Aorta (tissue), 5 donors: ENCODE measurements at regions not wholly inside any gene's neighbourhood (a gene's known extent, or its start where the extent isn't known, plus 50 kb on each side); places are given as distances from the start of the nearest gene placed in this dataset.
"Not testable (repeated sequence)": the region's sequence is repeated elsewhere in the genome, so short reads cannot be mapped to it uniquely, and the experiment has no call there.

ENCODE experiments used
- ATAC-seq: fragments of 200-7000 bp; cut with Tn5 transposase; one replicate; pipeline ENCODE4 v1.9.1; 2022; ENCODE audit warnings: moderate library complexity; ENCODE audit not compliant: low FRiP score
- DNase-seq, 2 donors: peaks; one replicate each; pipeline ENCODE4 v3.0.0-alpha.2; 2020
- H3K27ac ChIP-seq, 2 donors: one replicate each; pipeline ENCODE4 v1.5.1; 2013; ENCODE audit warnings: low read length in 2 of 2, mild to moderate bottlenecking in 2 of 2, moderate library complexity in 2 of 2, control low read depth in 1 of 2, inconsistent platforms in 1 of 2, low read depth in 1 of 2
- H3K27me3 ChIP-seq, 2 donors: one replicate each; pipeline ENCODE4 v1.6.1; 2013; ENCODE audit warnings: control low read depth in 1 of 2, low read length in 1 of 2, mild to moderate bottlenecking in 1 of 2, moderate library complexity in 1 of 2; ENCODE audit not compliant: insufficient read depth in 2 of 2, control insufficient read depth in 1 of 2
- H3K36me3 ChIP-seq, 2 donors: one replicate each; pipeline ENCODE4 v1.6.1; 2013; ENCODE audit warnings: control low read depth in 1 of 2, low read length in 1 of 2, mild to moderate bottlenecking in 1 of 2; ENCODE audit not compliant: insufficient read depth in 2 of 2, control insufficient read depth in 1 of 2
- H3K4me1 ChIP-seq, 2 donors: one replicate each; pipeline ENCODE4 v1.6.1; 2013; ENCODE audit warnings: low read length in 2 of 2, control low read depth in 1 of 2, mild to moderate bottlenecking in 1 of 2, moderate library complexity in 1 of 2; ENCODE audit not compliant: insufficient read depth in 2 of 2, control insufficient read depth in 1 of 2
- H3K4me3 ChIP-seq, 2 donors: one replicate each; pipeline ENCODE4 v1.5.1; 2013; ENCODE audit warnings: low read length in 2 of 2, control low read depth in 1 of 2, mild to moderate bottlenecking in 1 of 2
- H3K9me3 ChIP-seq: one replicate; pipeline ENCODE4 v1.6.1; 2013; ENCODE audit warnings: mild to moderate bottlenecking, low read length; ENCODE audit not compliant: control insufficient read depth
- WGBS, 2 donors: extraction: QIAGEN DNeasy Blood & Tissue Kit; methylation state at CpG; one replicate each; pipeline ENCODE4 v1.1.7; 2013; 5-methylcytosine and 5-hydroxymethylcytosine counted together
- intact Hi-C, 2 donors: fragments of 100-400 bp; cut with DNase I; formaldehyde crosslinking; loops; one replicate each; pipeline versions ENCODE4 v1.14.2 to v1.15.0; 2022
- donor health status: healthy with polysubstance abuse.
- donor health status: Bipolar disorder and iron deficiency.
- donor health status: DM: no; HTN: no; CAD: no.
- donor health status: DM: no; HTN: no; CAD: no.
- donor health status: DM: yes; HTN: yes; CAD: no.

DNA sequence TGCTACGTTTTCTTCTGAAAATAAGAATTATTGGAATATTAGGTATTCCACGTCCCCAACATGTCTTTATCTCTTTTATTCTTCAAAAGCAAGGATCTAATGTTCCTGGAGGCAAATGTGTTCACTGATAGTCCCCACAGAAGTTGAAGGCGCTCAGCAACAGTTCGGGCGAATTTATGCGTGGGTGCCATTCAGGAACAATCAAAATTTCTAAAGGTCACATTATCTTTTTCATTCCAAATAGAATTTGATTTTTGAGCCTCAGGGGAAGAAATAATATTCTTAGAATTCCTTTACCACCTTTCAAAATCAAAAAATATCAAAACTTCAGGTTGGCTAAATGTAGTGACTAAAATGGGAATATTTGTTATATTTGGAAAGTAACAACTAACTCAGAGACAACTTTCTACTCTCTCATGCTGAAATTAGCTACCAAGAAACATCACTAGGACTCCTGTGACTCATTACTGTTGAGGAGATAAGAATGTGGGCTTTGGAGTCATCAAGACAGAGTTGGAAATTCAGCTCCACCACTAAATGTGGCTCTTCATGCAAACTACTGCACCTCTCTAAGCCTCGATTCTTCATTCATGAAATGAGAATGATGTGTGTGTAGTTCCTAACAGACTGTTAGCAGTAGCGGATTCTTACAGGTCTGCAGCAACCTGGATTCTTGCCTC is 72.3 kb upstream of the KIT start:
- H3K27ac ChIP-seq = no peak overlapping the region
- no peaks in the 10 kb centered on the region for H3K9me3 ChIP-seq
- H3K27me3 ChIP-seq = no peaks in the 10 kb centered on the region
- intact Hi-C loops = no loop called here
- H3K4me1 ChIP-seq = no peaks in the 10 kb centered on the region
- no peak for DNase-seq
- no peak for ATAC-seq
- H3K36me3 ChIP-seq = no peaks in the 10 kb centered on the region
- 93% methylated on average over 8 of the region's 8 CpGs for WGBS, 2 donors
- H3K4me3 ChIP-seq = no peak overlapping the region

GRCh38 chr4:54586320-54586955 is 71.3 kb upstream of the KIT start:
- no peak overlapping the region for H3K27ac ChIP-seq
- intact Hi-C loops = no loop called here
- H3K9me3 ChIP-seq = no peaks in the 10 kb centered on the region
- no peaks in the 10 kb centered on the region for H3K4me1 ChIP-seq
- WGBS, 2 donors = 84 to 88% methylated on average over 5 of the region's 5 CpGs
- no peak overlapping the region for H3K4me3 ChIP-seq
- no peaks in the 10 kb centered on the region for H3K27me3 ChIP-seq
- DNase-seq = no peak
- no peaks in the 10 kb centered on the region for H3K36me3 ChIP-seq
- ATAC-seq = no peak

DNA sequence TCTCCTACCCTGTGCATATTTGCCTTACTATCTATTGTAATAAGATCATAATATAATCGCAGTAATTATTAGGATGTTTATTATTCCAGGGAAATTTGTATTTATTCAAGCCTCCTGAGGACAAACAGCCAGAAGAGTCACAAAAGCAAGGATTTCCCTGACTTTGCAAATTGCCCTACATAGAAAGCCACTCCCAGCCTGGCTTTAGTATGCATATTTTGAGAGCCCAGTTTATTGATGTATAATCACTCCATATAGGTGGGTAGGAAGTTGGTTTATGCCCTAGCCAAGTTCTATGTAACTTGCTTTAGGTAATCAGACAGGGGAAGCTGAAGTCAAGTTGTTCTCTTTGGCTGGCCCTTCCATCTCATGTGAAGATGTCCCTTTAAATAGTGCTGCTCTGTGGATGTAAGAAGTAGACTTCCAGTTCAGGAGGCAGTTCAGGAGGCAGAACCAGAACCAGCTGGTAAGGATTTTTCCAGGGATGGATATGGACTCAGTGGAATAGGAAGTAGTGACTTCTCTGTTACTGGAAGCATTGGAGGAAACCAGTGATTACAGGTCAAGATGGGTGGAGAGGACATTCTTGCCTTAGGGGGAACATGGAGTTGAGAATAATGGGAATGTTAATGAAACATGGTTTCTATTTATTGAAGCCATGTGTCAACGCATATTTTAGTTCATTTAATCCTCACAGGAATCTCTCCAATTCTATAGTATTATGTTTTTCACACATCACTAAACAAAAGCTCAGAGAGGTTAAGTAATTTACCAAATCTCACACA is 70.5 kb upstream of the KIT start:
- ATAC-seq (no peak), DNase-seq (no peak)
- no peaks in the 10 kb centered on the region for H3K4me1 ChIP-seq
- no peaks in the 10 kb centered on the region for H3K9me3 ChIP-seq
- H3K4me3 ChIP-seq = no peak overlapping the region
- intact Hi-C loops = no loop called here
- no peak overlapping the region for H3K27ac ChIP-seq
- WGBS, 2 donors = 91% methylated on average over 2 of the region's 2 CpGs
- no peaks in the 10 kb centered on the region for H3K27me3 ChIP-seq
- no peaks in the 10 kb centered on the region for H3K36me3 ChIP-seq

DNA sequence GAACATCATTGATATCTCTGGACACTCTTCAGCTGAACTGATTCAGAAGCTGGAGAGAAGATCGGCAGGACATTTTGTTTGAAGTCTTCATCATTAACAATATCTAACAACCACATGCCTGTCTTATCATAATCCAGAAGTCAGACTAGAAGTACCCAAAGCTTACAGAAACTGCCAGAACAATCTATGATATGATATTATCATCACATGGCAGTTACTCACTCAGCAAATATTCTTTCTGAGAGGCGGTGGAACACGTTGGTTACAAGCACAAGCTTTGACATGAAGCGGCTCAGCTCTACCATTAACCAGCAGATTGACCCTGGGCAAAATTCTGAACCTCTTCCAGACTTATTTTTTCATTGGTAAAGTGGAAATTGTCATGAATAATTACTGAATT is 69.4 kb upstream of the KIT start:
- DNase-seq (no peak), ATAC-seq (no peak)
- H3K27ac ChIP-seq = no peak overlapping the region
- no peaks in the 10 kb centered on the region for H3K9me3 ChIP-seq
- H3K36me3 ChIP-seq = no peaks in the 10 kb centered on the region
- intact Hi-C loops = no loop called here
- no peaks in the 10 kb centered on the region for H3K27me3 ChIP-seq
- H3K4me1 ChIP-seq = no peaks in the 10 kb centered on the region
- 75 to 77% methylated on average over 4 of the region's 4 CpGs for WGBS, 2 donors
- H3K4me3 ChIP-seq = no peak overlapping the region

- H3K4me3 ChIP-seq = no peak overlapping the region
- H3K36me3 ChIP-seq = no peaks in the 10 kb centered on the region
- ATAC-seq = no peak
- DNase-seq = no peak
- H3K4me1 ChIP-seq = no peaks in the 10 kb centered on the region
- no peak overlapping the region for H3K27ac ChIP-seq
- WGBS, 2 donors = 75 to 100% methylated on average over 2 of the region's 2 CpGs
- intact Hi-C loops = no loop called here
- no peaks in the 10 kb centered on the region for H3K9me3 ChIP-seq
- no peaks in the 10 kb centered on the region for H3K27me3 ChIP-seq
Measured at GRCh38 chr4:54589586-54589985, 68.2 kb upstream of the KIT start.

DNA sequence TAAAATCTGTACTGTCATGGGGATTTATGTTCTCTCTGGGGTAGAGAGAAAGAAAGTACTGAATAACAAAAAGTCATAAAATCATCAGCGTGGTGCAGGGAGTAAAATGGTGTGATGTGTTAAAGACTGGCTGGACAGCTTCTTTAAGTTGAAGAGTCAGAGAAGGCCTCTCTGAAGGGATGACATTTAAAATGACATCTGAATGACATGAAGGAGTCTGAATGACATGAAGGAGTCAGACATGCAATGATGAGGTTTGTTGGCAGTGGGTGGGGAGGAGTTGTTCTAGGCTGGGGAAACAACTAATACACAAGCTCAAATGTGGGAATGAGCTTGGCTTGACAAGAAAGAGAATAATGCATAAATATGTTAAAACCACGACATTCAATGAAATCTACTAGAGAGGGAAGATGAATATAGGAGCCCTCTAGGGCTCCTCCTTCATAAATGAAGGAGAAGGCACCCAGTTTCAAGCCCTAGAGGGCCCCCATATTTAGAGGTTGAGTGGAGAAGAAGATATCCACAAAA is 63.9 kb upstream of the KIT start:
- Histone ChIP-seq H3K36me3 (no peaks in the 10 kb centered on the region), H3K4me1 (no peaks in the 10 kb centered on the region), H3K4me3 (no peak overlapping the region), H3K27me3 (no peaks in the 10 kb centered on the region), H3K27ac (no peak overlapping the region), H3K9me3 (no peaks in the 10 kb centered on the region)
- intact Hi-C loops = no loop called here
- DNase-seq (no peak), ATAC-seq (no peak)
- 82 to 86% methylated on average over 2 of the region's 2 CpGs for WGBS, 2 donors

DNA sequence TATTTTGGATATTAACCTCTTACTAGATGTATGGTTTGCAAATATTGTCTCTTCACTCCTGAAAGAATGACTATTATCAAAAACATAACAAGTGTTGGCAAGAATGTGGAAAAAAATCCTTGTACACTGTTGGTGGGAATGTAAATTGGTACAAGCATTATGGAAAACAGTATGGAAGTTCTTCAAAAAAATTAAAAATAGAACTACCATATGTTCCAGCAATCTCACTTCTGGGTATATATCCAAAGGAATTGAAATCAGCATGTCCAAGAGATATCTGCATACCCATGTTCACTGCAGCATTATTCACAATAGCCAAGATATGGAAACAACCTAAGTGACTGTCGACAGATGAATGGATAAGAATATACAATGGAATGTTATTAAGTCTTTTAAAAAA is 61.6 kb upstream of the KIT start:
- DNase-seq = no peak
- H3K27ac ChIP-seq = no peak overlapping the region
- no peak for ATAC-seq
- H3K27me3 ChIP-seq = no peaks in the 10 kb centered on the region
- H3K4me3 ChIP-seq = no peak overlapping the region
- no peaks in the 10 kb centered on the region for H3K4me1 ChIP-seq
- intact Hi-C loops = no loop called here
- WGBS, 2 donors = 85 to 88% methylated on average over 1 of the region's 1 CpG
- no peaks in the 10 kb centered on the region for H3K9me3 ChIP-seq
- no peaks in the 10 kb centered on the region for H3K36me3 ChIP-seq

DNA sequence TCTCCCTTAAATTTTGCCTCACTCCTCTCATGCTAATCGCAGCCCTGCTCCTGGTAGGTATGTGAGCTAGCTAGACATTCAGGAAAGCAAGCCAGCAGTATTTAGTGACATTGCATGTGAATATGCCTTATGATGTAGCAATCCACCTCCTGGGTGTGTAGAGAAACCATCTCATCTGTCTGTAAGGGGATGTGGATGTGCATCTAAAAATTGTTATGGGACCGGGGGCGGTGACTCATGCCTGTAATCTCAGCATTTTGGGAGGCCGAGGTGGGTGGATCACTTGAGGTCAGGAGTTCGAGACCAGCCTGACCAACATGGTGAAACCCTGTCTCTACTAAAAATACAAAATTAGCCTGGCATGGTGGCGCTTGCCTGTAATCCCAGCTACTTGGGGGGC is 60.1 kb upstream of the KIT start:
- not testable (repeated sequence) for H3K27me3 ChIP-seq, H3K4me1 ChIP-seq
- 88 to 91% methylated on average over 6 of the region's 6 CpGs for WGBS, 2 donors

More for the DNA sequence above, 60.1 kb upstream of the KIT start:
- H3K4me3 ChIP-seq, H3K9me3 ChIP-seq, ATAC-seq, DNase-seq, H3K27ac ChIP-seq, H3K36me3 ChIP-seq, intact Hi-C loops: not testable (repeated sequence)
